ENCODE measurements at regions not wholly inside any gene's neighbourhood (a gene's known extent, or its start where the extent isn't known, plus 50 kb on each side); places are given as distances from the start of the nearest gene placed in this dataset.

DNA sequence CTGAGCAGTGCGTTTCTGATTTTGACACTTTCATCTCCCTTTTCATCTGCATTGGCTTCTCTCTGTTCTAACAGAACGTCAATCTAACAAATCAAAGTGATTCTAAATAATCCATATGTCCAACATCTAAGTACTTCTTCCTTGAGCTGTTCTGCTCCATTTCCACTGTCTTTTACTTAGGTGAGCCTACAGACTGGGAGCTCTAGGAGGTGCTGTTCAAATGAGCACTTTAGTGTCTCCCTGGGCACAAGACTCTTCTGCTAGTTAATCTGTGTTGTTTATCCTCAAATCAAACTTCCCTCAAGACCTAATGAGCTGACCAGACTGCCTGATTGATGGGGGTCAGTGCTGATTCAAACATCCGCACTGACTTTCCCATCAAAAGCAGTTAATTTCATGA is 408.1 kb downstream of the WDR72 start:
- no peak for TF ChIP-seq HIVEP1 (CRISPR knock-in tag; IDR thresholded peaks at IDR 0.05)
- TF ChIP-seq DDX20 (tag; IDR thresholded peaks at IDR 0.05; ENCODE audit: low read depth), result no peak
- no peak for TF ChIP-seq NR3C1 (CRISPR knock-in tag; IDR thresholded peaks at IDR 0.05)
- TF ChIP-seq ZKSCAN1 (IDR thresholded peaks at IDR 0.05; ENCODE audit: low read depth, low read length), result no peak
- TF ChIP-seq POLR2A (conservative IDR thresholded peaks at IDR 0.05), result no peak
- no peak for TF ChIP-seq SP2 (IDR thresholded peaks at IDR 0.05; ENCODE audit: extremely low read depth, low read depth, low read length, poor library complexity, severe bottlenecking)
- no peak for TF ChIP-seq HCFC1 (IDR thresholded peaks at IDR 0.05; ENCODE audit: low read depth, low read length)
